ENCODE measurements at regions not wholly inside any gene's neighbourhood (a gene's known extent, or its start where the extent isn't known, plus 50 kb on each side); places are given as distances from the start of the nearest gene placed in this dataset.
A peak's percentile ranks its signal among the peaks of the same experiment; 100 is the strongest.

GRCh38 chr1:38430949-38431348 is 384.4 kb upstream of the POU3F1 start:
- no peak for DNase-seq (ENCODE audit: low spot score)

- no peak for DNase-seq (ENCODE audit: low spot score)
Observed at GRCh38 chr1:38424677-38425076, 378.1 kb upstream of the POU3F1 start.

- no peak for DNase-seq (ENCODE audit: low spot score)
Observed at GRCh38 chr1:38420666-38421065, 374.1 kb upstream of the POU3F1 start.

- DNase-seq (ENCODE audit: low spot score) = no peak
Observed at GRCh38 chr1:38418195-38419030, 371.8 kb upstream of the POU3F1 start.

GRCh38 chr1:38403667-38404066 is 357.1 kb upstream of the POU3F1 start:
- DNase-seq (ENCODE audit: low spot score) = no peak

GRCh38 chr1:38402230-38402815 is 355.7 kb upstream of the POU3F1 start:
- DNase-seq (ENCODE audit: low spot score) = no peak

- no peak for DNase-seq (ENCODE audit: low spot score)
Observed at GRCh38 chr1:38396606-38397005, 350.0 kb upstream of the POU3F1 start.

- DNase-seq (ENCODE audit: low spot score) = no peak
Observed at GRCh38 chr1:38394303-38394702, 347.7 kb upstream of the POU3F1 start.

- DNase-seq (ENCODE audit: low spot score) = no peak
Observed at GRCh38 chr1:38392861-38393260, 346.3 kb upstream of the POU3F1 start.

GRCh38 chr1:38381256-38381655 is 334.7 kb upstream of the POU3F1 start:
- DNase-seq (ENCODE audit: low spot score) = no peak

- no peak for DNase-seq (ENCODE audit: low spot score)
Observed at GRCh38 chr1:38376577-38376976, 330.0 kb upstream of the POU3F1 start.

- no peak for DNase-seq (ENCODE audit: low spot score)
Observed at GRCh38 chr1:38375035-38375434, 328.4 kb upstream of the POU3F1 start.

- DNase-seq (ENCODE audit: low spot score) = no peak
Observed at GRCh38 chr1:38371505-38371844, 324.9 kb upstream of the POU3F1 start.

GRCh38 chr1:38370716-38371504 is 324.3 kb upstream of the POU3F1 start:
- peak; percentile 29 for DNase-seq (ENCODE audit: low spot score)

- no peak for DNase-seq (ENCODE audit: low spot score)
Observed at GRCh38 chr1:38365242-38365641, 318.6 kb upstream of the POU3F1 start.

- no peak for DNase-seq (ENCODE audit: low spot score)
Observed at GRCh38 chr1:38361566-38361965, 315.0 kb upstream of the POU3F1 start.

GRCh38 chr1:38360807-38361206 is 314.2 kb upstream of the POU3F1 start:
- no peak for DNase-seq (ENCODE audit: low spot score)

- no peak for DNase-seq (ENCODE audit: low spot score)
Observed at GRCh38 chr1:38353956-38354355, 307.4 kb upstream of the POU3F1 start.

- no peak for DNase-seq (ENCODE audit: low spot score)
Observed at GRCh38 chr1:38352869-38353268, 306.3 kb upstream of the POU3F1 start.

- no peak for DNase-seq (ENCODE audit: low spot score)
Observed at GRCh38 chr1:38347446-38348175, 301.0 kb upstream of the POU3F1 start.

- no peak for DNase-seq (ENCODE audit: low spot score)
Observed at GRCh38 chr1:38344716-38345115, 298.1 kb upstream of the POU3F1 start.

GRCh38 chr1:38341694-38342093 is 295.1 kb upstream of the POU3F1 start:
- DNase-seq (ENCODE audit: low spot score) = no peak
